H1 (cell line): ENCODE measurements at regions not wholly inside any gene's neighbourhood (a gene's known extent, or its start where the extent isn't known, plus 50 kb on each side); places are given as distances from the start of the nearest gene placed in this dataset.

ENCODE experiments used
- ATF2 ChIP-seq: IDR thresholded peaks from 2 replicates; pipeline ENCODE4 v1.6.1; 2012; ENCODE audit warnings: low read length, inconsistent platforms
- CBX8 ChIP-seq: fragments of 300-800, 300-1000 bp; sonication (generic); IDR thresholded peaks from 2 replicates; pipeline ENCODE4 v1.7.1; 2016; ENCODE audit warnings: low read depth, low read length, borderline replicate concordance
- CTBP2 ChIP-seq: IDR thresholded peaks from 2 replicates; pipeline ENCODE4 v1.7.0; 2011; ENCODE audit warnings: borderline replicate concordance, mild to moderate bottlenecking, moderate library complexity, mixed read lengths, low read length; ENCODE audit not compliant: insufficient read depth, insufficient read length
- MAFK ChIP-seq: IDR thresholded peaks from 2 replicates; pipeline ENCODE4 v1.6.1; 2012; ENCODE audit warnings: low read depth, mild to moderate bottlenecking, improper control_type of control experiment, low read length
- NRF1 ChIP-seq: IDR thresholded peaks from 2 replicates; pipeline ENCODE4 v1.6.1; 2011; ENCODE audit warnings: mild to moderate bottlenecking, low read depth, low read length, improper control_type of control experiment
- ZNF274 ChIP-seq: IDR thresholded peaks from 2 replicates; pipeline ENCODE4 v1.7.0; 2012; ENCODE audit warnings: low read length, borderline replicate concordance; ENCODE audit errors: extremely low read depth
- TF ChIP-seq, protein P1 (sequence below): IDR thresholded peaks from 2 replicates; pipeline ENCODE4 v1.6.1; 2012; ENCODE audit warnings: inconsistent platforms

- no peak for TF ChIP-seq ATF2
- TF ChIP-seq CBX8: no peak
- no peak for TF ChIP-seq MAFK
- TF ChIP-seq ZNF274: no peak
- no peak for TF ChIP-seq NRF1
- TF ChIP-seq, protein P1, sequence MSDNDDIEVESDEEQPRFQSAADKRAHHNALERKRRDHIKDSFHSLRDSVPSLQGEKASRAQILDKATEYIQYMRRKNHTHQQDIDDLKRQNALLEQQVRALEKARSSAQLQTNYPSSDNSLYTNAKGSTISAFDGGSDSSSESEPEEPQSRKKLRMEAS: no peak
- no peak for TF ChIP-seq CTBP2
Observed at GRCh38 chr3:144912968-144913367, 941.3 kb downstream of the DIPK2A start (continued).
